HG03520 (cell line): ENCODE measurements at regions not wholly inside any gene's neighbourhood (a gene's known extent, or its start where the extent isn't known, plus 50 kb on each side); places are given as distances from the start of the nearest gene placed in this dataset.

ENCODE experiments used
- ATAC-seq: cut with Tn5 transposase; IDR thresholded peaks from one replicate; pipeline ENCODE4 v1.9.1; 2021; ENCODE audit warnings: mild to moderate bottlenecking, moderate library complexity; ENCODE audit not compliant: unreplicated experiment

- no peak for ATAC-seq
These were observed 130.3 kb downstream of the DAD1 start for GRCh38 chr14:22458737-22459136.

DNA sequence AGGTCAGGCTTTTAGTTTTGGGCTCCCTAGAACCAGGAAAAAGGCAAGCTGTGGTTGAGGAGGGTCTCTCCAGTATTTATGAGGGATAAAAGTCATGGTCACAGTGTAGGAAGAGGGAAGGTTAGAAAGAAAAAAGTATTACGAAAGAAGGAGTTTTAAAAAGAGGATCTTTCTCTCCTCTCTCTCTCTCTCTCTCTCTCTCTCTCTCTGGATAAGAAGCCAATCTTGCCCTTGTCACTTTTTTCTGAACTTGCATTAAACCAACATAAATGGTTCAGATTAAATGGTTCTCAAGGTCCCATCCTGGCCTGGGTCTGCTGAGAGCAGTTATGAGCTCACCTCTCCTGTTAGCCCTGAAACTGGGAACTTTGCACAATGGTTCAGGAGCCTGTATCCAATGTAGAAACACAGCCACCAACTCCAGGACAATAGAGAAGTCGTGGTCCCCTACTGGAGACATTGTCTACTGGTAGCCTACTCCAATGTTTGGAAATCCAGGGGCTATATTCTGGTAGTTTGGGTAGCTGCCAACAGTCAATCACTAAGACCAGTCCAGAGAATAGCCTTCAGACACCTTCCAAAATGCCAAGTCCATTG, 131.9 kb downstream of the DAD1 start:
- no peak for ATAC-seq

DNA sequence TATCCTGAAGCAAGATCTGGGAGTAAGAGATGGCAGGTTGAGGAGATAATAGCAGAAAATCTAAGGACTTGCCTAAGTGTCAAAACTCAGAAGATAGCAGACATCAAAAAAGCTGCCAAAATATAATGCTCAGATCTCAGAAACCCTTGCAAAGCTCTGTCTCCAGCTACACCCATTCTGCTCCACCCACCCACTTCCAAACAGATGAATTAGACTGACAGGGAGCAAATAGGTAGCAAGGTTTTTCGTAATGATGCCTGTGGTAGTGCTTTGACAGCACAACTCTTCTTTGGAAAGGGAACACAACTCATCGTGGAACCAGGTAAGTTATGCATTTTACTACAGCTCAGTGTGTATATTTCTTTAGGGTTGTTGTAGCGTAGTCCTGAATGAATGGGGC, 132.6 kb downstream of the DAD1 start:
- no peak for ATAC-seq

DNA sequence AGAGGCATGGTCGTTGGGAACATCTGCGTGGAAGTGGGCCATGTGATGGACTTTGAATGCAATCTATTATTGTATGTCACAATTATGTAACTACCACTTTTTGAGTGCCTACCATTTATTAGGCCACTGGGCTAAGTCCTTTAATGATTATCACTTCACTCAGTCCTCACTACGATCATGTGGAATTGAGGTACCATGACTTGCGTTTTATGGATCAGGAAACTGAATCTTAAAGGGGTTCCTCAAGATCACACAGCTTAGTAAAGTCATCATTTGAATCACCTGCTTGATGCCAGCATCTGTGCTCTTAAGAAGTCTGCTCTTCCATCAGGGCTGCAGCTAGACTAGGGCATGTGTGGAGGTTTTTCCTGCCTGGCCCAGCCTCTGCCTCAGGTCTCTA, 136.7 kb downstream of the DAD1 start:
- ATAC-seq, result no peak

DNA sequence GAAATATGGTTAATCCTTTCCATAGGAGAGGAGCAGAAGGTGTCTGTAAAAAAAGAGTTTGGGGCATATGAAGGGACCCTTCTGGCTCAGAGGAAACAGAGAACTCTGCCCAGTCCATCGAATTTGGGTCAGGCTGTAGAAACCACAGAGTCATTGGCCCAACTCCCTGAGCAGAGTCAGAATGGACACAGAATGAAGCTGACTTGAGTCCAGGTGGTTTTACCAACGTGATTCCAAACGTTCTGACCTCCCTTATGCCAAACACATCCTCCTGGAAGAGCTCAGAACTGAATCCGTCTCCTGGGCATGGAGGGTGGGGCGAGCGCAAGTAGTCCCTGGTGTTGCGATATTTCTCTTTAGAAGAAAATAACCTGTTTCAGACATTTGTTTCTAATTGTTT, 138.8 kb downstream of the DAD1 start:
- ATAC-seq, result no peak

DNA sequence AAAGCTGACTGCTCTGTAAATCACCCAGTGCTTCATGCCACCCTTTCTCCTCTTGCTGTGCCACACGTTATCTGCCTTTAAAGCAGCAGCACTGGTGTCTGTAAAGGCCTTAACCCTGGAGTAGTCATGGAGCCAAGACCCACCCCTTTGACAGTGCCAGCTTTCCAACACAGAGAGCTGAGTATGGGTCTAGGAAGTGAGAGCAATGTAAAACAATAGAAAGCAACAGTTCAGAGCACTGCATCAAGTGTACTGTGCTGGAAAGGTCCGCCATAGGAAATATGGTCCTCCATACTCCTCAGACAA, 139.5 kb downstream of the DAD1 start:
- ATAC-seq, result no peak

DNA sequence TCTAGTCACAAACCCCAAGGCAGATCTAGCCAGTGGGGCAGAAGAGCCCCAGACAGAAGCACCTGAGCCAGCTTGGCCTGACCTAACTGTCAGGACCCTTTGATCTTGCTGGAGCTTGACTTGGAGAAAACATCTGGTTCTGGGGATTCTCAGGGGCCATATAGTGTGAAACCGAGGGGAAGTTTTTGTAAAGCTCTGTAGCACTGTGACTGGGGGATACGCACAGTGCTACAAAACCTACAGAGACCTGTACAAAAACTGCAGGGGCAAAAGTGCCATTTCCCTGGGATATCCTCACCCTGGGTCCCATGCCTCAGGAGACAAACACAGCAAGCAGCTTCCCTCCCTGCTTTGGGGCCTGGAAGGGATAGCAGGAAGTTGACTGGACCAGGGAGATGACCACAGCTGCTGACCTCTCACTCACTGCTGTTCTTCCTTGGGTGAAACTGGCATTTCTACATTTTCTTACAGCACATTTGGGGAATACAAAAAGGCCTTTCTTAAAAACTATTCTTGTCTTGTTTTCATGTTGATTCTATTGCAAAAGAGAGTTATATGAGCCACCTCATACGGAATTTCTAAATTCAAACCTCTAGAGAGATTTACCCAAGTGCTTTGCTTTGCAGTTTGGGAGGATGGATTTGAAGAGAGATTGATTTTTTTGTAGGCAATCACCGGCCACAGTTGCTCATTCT, 140.0 kb downstream of the DAD1 start:
- no peak for ATAC-seq

DNA sequence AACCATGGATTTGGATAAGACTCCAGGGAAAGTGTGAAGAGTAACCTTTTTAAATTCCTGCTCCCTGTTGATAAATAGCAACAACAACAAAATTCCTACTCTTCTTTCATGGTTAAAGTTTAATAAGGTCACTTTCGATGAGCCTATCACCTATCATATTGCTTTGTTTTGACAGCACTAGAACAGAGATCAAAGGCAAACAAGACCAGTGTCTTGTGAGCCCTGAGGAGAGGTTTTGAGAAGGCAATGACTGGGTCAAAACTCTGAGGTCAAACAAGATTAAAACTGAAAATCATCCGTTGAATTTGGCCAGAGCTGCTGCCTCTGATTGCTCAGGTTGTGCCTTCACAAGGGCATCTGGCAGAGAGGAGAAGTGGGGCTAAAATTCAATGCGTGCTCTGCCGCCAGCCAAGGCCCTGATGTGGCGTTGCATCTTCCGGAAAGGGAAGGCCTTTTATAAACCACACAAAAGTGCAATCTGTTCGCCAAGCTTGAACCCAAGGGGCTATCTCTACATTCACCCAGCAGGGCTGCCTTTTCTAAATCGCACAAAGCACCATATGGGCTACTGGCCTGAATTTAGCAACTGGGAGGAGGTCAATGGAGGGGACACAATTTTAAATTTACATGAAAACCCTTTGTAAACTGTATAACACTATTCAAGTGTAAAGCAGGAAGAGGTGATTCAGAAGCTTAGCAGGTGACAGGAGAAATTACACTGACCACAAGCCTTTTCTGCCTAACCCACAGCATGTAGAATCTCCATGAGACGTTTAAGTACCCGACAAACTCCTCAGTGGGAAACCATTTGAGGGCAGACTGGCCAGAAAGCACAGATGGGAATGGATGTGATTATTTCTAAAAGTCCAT, 140.8 kb downstream of the DAD1 start:
- no peak for ATAC-seq

DNA sequence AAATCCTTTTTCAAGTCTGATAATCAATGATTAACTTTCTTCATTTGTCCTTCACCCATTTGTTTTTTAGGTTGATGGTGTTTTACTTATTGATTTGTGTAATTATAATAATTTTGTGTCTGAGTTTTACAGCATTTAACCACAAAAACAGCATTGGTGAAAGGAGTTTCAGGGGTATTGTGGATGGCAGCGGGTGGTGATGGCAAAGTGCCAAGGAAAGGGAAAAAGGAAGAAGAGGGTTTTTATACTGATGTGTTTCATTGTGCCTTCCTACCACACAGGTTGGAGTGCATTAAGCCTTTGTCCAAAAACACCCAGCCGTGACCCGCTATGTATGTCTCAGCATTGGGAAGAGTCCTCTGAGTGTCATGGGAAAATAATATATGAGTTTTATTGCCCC, 150.3 kb downstream of the DAD1 start:
- no peak for ATAC-seq

GRCh38 chr14:22434901-22435550, 154.0 kb downstream of the DAD1 start:
- no peak for ATAC-seq

GRCh38 chr14:22434030-22434429, 155.0 kb downstream of the DAD1 start:
- no peak for ATAC-seq

DNA sequence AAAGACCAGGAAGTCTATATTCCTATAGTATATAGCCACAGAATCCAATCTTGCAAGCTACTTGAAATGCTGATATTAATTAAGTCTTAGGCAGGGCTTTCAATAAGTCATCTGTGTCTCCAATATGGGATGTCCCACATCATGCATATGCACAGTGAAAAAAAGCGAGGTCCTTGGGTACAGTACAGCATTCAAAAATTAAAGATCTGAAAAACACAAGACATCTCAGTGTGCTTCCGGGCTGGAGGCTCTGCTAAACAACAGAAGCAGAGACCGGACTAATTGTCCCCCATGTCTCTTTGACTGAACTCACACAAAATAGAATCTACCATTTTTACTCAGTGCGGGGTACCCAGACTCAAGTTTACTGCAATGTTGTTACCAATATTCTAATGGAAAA, 156.0 kb downstream of the DAD1 start:
- no peak for ATAC-seq

DNA sequence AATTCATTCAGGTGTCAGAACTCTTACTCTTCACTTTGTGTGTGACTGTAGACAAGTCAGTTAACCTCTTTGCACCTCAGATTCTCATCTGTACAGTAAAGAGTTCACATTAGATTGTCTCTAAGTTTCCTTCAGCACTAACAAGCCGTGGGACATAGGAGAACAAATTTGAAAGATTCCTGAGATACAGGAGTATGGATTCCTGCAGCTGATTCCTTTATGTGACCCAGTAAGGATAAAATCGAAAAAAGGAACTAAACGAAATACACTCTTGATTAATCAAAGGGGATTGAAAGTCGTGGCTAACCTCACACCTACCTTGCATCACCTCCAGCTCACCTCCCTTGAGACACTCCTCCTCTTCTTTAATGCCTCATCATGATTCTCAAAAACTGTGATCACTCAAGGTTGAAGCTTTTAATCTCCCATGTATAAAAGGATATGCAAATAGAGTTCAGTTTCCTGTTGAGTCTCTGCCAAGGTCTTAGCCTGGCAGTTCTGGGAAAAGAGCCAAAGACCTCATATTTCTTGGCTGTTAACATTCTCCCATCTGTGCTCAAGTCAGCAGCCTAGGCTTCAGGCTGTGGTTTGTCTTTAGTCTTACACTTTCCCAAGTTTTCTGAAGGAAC, 156.6 kb downstream of the DAD1 start:
- no peak for ATAC-seq

DNA sequence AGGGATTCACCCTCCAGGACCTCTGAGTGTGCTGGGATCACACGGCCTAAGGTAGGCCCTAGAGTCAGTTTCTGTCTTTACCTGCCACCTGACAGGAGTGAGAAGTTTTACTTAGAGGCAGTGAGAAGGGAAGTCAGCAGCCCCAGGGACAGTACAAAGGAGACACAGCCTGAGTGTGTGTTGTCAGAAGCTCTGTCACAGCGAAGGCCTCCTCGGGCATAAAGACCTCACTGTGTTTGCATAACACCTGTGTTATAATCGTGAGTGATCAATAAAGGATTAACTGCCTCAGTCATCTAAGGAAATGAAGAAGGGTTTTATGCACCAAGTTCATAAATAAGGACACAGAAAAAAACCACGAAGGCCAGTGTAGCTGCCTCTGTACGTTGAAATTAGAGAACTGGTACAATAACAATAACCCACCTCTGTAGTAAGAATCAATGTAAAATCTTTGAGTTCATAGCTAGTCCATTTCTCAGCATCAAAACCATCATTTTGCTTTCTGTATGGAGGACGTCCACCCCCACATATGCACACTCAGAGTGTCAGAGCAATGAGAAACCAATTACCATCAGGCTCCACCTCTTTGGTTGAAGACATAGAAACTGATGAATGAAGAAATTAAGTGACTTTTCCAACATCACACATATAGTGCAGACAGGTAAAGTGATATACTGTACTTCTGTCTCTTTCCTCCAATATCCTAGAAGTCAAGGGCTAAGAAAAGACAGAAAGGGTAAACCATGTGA, 159.3 kb downstream of the DAD1 start:
- ATAC-seq, result no peak

DNA sequence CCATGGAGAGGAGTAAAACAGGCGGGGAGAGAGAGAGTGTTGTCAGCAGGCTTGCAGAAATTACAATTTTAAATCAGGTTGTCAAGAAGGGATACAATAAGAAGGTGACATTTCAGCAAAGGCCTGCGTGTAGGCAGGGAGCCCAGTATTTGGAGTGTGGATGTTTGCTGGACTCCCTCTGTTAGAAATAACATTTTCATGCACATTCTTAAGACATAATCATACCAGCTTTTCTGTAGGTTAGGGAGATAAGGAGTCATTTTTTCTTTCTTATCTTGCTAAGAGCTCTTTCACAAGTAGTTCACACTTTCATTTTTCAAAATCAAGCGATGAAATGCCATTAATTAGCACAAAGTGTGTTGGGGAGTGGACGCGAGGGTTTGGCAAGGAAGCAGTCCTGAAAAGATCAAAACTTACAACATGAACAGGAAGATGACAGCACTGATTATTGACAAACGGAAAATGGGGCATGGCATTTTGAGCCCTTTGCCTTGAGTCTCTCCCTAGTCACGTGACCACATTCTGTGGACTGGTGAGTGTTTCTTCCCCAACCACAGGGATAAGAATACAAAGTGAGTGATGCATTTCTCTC, 160.2 kb downstream of the DAD1 start:
- no peak for ATAC-seq

GRCh38 chr14:22427771-22428231, 161.2 kb downstream of the DAD1 start:
- ATAC-seq, result no peak

DNA sequence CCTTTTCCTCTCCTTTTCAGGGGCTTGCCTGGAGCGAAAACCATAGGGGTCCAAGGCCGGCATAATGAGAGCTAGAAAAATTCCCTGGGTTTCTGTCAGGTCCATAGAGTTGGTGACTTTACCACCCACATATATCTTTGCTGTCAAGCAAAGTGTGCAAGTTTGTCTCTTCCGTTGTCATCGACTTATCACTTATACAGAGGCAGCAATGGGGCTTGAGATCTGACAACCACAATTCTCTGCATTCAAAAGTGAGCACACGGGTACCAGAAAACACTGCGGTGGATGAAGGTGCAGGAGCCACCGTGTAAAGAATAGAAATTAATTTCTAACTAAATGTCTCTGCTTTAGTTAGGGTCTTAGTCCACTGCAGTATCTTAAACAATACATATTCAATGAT, 162.3 kb downstream of the DAD1 start:
- no peak for ATAC-seq

- ATAC-seq, result no peak
These were observed 165.1 kb downstream of the DAD1 start for GRCh38 chr14:22423958-22424357.

DNA sequence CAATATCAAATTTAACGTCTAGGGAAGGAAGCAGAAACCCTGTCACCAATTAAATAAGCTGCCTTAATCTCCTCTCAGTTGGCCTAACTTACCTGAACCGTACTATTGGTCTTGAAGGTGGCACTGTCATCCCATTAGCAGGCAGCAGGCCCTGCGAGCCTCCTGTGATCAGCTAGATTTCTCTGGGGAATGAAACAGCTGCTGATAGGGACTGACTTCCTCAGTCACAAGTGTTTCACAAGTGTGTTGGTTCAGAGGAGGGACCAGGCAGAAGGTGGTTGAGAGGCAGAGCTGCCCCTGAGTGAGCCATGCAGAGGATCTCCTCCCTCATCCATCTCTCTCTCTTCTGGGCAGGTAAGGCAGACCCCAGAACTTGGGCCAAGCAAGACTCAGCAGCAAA, 166.8 kb downstream of the DAD1 start:
- ATAC-seq, result no peak

DNA sequence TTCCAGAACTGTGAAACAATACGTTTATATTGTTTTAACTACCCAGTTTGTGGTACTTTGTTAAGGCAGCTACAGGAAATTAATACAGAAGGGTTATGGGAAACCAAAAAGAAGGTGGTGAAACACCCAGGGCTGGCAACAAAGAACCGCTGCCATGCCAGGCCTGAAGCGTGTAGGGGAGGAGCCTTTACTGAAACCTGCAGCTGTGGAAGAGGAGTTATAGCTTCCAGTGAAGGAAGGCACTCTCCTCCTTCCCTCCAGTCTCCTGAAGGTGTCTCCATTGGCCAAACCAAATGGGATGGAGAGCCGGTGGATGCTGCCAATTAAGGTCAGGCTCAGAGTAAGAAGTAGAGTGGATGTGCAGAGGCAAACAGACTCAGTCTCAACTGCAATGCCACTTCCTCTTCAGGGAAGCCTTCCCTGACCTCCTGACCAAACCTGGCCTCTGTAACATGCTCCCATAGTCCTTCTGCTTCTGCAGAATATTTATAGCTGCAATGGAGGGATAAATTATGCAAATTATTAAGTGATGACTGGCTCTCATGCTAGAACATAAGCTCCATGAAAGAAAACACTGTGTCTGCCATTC, 168.3 kb downstream of the DAD1 start:
- no peak for ATAC-seq
